HUES48 (cell line): ENCODE measurements at regions not wholly inside any gene's neighbourhood (a gene's known extent, or its start where the extent isn't known, plus 50 kb on each side); places are given as distances from the start of the nearest gene placed in this dataset.

Source experiments
- H3K27ac ChIP-seq: one replicate; pipeline ENCODE4 v1.7.0; 2013; ENCODE audit warnings: low read depth, low read length, inconsistent platforms
- H3K27me3 ChIP-seq: 2 replicates; pipeline ENCODE4 v1.6.1; 2013; ENCODE audit warnings: mild to moderate bottlenecking, low read length; ENCODE audit not compliant: control insufficient read depth, insufficient read depth
- H3K36me3 ChIP-seq: 2 replicates; pipeline ENCODE4 v1.6.1; 2013; ENCODE audit warnings: low read length; ENCODE audit not compliant: control insufficient read depth, insufficient read depth
- H3K4me1 ChIP-seq: 2 replicates; pipeline ENCODE4 v1.6.1; 2013; ENCODE audit warnings: mild to moderate bottlenecking, low read length; ENCODE audit not compliant: control insufficient read depth, insufficient read depth
- H3K4me3 ChIP-seq: 2 replicates; pipeline ENCODE4 v1.5.1; 2013; ENCODE audit warnings: mild to moderate bottlenecking, low read depth, low read length
- H3K9ac ChIP-seq: 2 replicates; pipeline ENCODE4 v1.6.1; 2013; ENCODE audit warnings: mild to moderate bottlenecking, low read depth, low read length, moderate library complexity
- H3K9me3 ChIP-seq: 2 replicates; pipeline ENCODE4 v1.6.1; 2013; ENCODE audit warnings: low read length; ENCODE audit not compliant: control insufficient read depth, insufficient read depth

GRCh38 chr1:37161171-37161570, 126.9 kb upstream of the GRIK3 start:
- Histone ChIP-seq H3K27me3 (no peaks in the 10 kb centered on the region), H3K27ac (no peak overlapping the region)

DNA sequence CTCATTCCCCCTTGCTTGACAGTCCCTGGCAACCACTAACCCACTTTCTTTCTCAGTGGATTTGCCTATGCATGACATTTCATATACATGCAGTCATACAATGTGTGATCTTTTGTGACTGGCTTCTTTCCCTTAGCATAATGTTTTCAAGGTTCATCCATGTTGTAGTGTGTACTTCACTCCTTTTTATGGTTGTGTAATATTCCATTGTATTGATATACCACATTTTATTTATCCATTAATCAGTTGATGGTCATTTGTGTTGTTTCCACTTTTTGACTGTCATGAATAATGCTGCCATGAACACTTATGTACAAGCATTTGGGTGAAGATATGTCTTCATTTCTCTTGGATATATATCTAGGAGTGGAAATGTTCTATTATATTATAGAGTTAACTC, 127.7 kb upstream of the GRIK3 start:
- Histone ChIP-seq H3K4me1 (no peaks in the 10 kb centered on the region), H3K9ac (no peak overlapping the region), H3K9me3 (peaks cover 3% of the 10 kb centered on the region), H3K27ac (no peak overlapping the region), H3K4me3 (no peak overlapping the region), H3K36me3 (no peaks in the 10 kb centered on the region), H3K27me3 (no peaks in the 10 kb centered on the region)

More at GRCh38 chr1:37161171-37161570, 126.9 kb upstream of the GRIK3 start:
- Histone ChIP-seq H3K9me3 (peaks cover 3% of the 10 kb centered on the region), H3K9ac (no peak overlapping the region), H3K4me3 (no peak overlapping the region), H3K36me3 (no peaks in the 10 kb centered on the region), H3K4me1 (no peaks in the 10 kb centered on the region)

DNA sequence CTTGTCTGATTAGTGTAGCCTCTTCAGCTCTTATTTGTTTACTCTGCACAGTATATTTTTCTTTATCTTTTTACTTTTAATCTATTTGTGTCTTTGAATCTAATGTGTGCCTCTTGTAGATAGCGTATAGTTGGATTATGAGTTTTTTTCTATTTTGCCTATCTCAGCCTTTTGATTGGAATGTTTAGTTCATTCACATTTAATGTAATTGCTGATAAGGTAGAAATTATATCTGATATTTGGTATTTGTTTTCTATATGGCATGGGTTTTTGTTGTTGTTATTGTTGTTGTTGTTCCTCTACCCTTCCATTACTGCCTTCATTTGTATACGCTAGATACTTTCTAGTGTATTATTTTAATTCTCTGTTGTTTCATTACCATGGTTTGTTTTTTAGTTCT, 131.7 kb upstream of the GRIK3 start:
- no peaks in the 10 kb centered on the region for H3K27me3 ChIP-seq
- no peak overlapping the region for H3K9ac ChIP-seq
- H3K9me3 ChIP-seq = peaks cover 3% of the 10 kb centered on the region
- H3K27ac ChIP-seq = no peak overlapping the region
- H3K36me3 ChIP-seq = no peaks in the 10 kb centered on the region
- H3K4me3 ChIP-seq = no peak overlapping the region
- H3K4me1 ChIP-seq = no peaks in the 10 kb centered on the region

- H3K27ac ChIP-seq = no peak overlapping the region
- no peaks in the 10 kb centered on the region for H3K9me3 ChIP-seq
- no peaks in the 10 kb centered on the region for H3K36me3 ChIP-seq
- no peaks in the 10 kb centered on the region for H3K27me3 ChIP-seq
- H3K9ac ChIP-seq = no peak overlapping the region
- no peaks in the 10 kb centered on the region for H3K4me1 ChIP-seq
- H3K4me3 ChIP-seq = no peak overlapping the region
These were observed 133.2 kb upstream of the GRIK3 start for GRCh38 chr1:37167479-37167878.

- Histone ChIP-seq H3K4me3 (no peak overlapping the region), H3K4me1 (no peaks in the 10 kb centered on the region), H3K9ac (no peak overlapping the region), H3K27me3 (no peaks in the 10 kb centered on the region), H3K36me3 (no peaks in the 10 kb centered on the region), H3K27ac (no peak overlapping the region), H3K9me3 (no peaks in the 10 kb centered on the region)
These were observed 134.9 kb upstream of the GRIK3 start for GRCh38 chr1:37169241-37169640.

GRCh38 chr1:37169743-37170275, 135.5 kb upstream of the GRIK3 start:
- H3K36me3 ChIP-seq = no peaks in the 10 kb centered on the region
- no peak overlapping the region for H3K9ac ChIP-seq
- no peak overlapping the region for H3K27ac ChIP-seq
- H3K4me3 ChIP-seq = no peak overlapping the region
- no peaks in the 10 kb centered on the region for H3K27me3 ChIP-seq
- no peaks in the 10 kb centered on the region for H3K9me3 ChIP-seq
- 0 out of 2 replicates have a peak, but pooled peaks cover 4% of the 10 kb centered on the region for H3K4me1 ChIP-seq

- H3K4me1 ChIP-seq = 0 out of 2 replicates have a peak, but pooled peaks cover 4% of the 10 kb centered on the region
- H3K36me3 ChIP-seq = no peaks in the 10 kb centered on the region
- no peaks in the 10 kb centered on the region for H3K9me3 ChIP-seq
- H3K9ac ChIP-seq = no peak overlapping the region
- no peak overlapping the region for H3K27ac ChIP-seq
- H3K27me3 ChIP-seq = no peaks in the 10 kb centered on the region
- H3K4me3 ChIP-seq = no peak overlapping the region
These were observed 137.4 kb upstream of the GRIK3 start for GRCh38 chr1:37171691-37172090.

- H3K27ac ChIP-seq = no peak overlapping the region
- no peak overlapping the region for H3K4me3 ChIP-seq
- no peaks in the 10 kb centered on the region for H3K36me3 ChIP-seq
- H3K9me3 ChIP-seq = no peaks in the 10 kb centered on the region
- 0 out of 2 replicates have a peak, but pooled peaks cover 4% of the 10 kb centered on the region for H3K4me1 ChIP-seq
- no peaks in the 10 kb centered on the region for H3K27me3 ChIP-seq
- no peak overlapping the region for H3K9ac ChIP-seq
These were observed 140.0 kb upstream of the GRIK3 start for GRCh38 chr1:37174341-37174740.

GRCh38 chr1:37174876-37175275, 140.6 kb upstream of the GRIK3 start:
- no peak overlapping the region for H3K27ac ChIP-seq
- H3K27me3 ChIP-seq = no peaks in the 10 kb centered on the region
- H3K9me3 ChIP-seq = no peaks in the 10 kb centered on the region
- H3K9ac ChIP-seq = no peak overlapping the region
- no peak overlapping the region for H3K4me3 ChIP-seq
- no peaks in the 10 kb centered on the region for H3K36me3 ChIP-seq
- 0 out of 2 replicates have a peak, but pooled peaks cover 4% of the 10 kb centered on the region for H3K4me1 ChIP-seq

DNA sequence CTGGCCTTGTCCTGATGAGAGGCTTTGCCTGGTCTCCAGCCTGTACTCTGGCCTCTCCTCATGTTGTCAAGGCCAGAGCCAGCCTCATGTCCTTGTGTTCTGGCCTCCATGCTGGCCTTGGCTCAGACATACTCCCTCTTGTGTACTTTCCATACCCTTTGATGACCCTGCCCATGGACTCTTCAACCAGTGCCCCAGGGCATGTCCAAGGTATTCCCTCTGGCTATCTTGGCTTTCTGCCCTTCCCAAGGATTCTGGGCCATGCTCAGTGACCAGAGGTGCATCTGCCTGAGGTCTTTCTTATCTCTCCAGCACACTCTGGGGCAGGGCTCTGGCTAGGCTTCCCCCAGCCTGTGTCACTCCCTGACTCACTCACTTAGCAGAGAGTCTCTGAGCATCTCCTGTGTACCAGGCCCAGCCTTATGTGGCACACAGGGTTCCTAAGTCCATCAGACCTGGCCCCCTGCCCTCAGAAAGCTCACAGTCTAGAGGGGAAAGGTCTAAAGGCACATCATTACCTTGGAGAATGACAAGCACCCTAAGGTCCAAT, 141.4 kb upstream of the GRIK3 start:
- H3K9me3 ChIP-seq = no peaks in the 10 kb centered on the region
- no peak overlapping the region for H3K27ac ChIP-seq
- H3K4me1 ChIP-seq = 0 out of 2 replicates have a peak, but pooled peaks cover 4% of the 10 kb centered on the region
- no peaks in the 10 kb centered on the region for H3K36me3 ChIP-seq
- no peaks in the 10 kb centered on the region for H3K27me3 ChIP-seq
- no peak overlapping the region for H3K4me3 ChIP-seq
- no peak overlapping the region for H3K9ac ChIP-seq

DNA sequence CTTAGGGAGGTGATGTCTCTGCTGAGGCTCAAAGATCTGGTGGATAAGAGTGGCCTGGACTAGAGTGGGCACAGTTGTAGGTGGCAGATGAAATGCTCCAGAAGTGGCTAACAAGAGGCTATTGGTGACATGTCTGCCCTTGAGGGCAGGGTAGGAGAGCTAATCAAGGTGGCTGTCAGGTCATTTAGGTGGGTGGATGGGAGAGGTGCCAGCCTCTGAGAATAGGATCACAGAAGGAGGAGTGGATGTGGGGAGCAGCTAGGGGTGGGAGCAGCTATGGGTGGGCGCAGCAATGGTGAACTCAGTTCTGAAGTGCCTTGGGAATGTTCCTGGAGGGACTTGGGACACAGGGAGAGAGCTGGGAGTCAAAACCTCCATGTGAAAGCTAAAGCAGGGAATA, 142.0 kb upstream of the GRIK3 start:
- Histone ChIP-seq H3K27me3 (no peaks in the 10 kb centered on the region), H3K9ac (no peak overlapping the region), H3K4me1 (0 out of 2 replicates have a peak, but pooled peaks cover 6% of the 10 kb centered on the region), H3K4me3 (no peak overlapping the region), H3K9me3 (no peaks in the 10 kb centered on the region), H3K27ac (no peak overlapping the region), H3K36me3 (no peaks in the 10 kb centered on the region)
